NB4 (cell line): ENCODE measurements at regions not wholly inside any gene's neighbourhood (a gene's known extent, or its start where the extent isn't known, plus 50 kb on each side); places are given as distances from the start of the nearest gene placed in this dataset.

Source experiments
- DNase-seq: peaks from one replicate; pipeline ENCODE4 v3.0.0; 2010; ENCODE audit warnings: low read depth
- H3K4me3 ChIP-seq: one replicate; pipeline ENCODE4 v1.5.1; 2011; ENCODE audit warnings: mild to moderate bottlenecking, low read depth, low read length, moderate library complexity
- CTCF ChIP-seq: IDR thresholded peaks from one replicate; pipeline ENCODE4 v1.5.1; 2012; ENCODE audit warnings: low read depth, low read length
- MAX ChIP-seq: IDR thresholded peaks from 2 replicates; pipeline ENCODE4 v1.6.1; 2011; ENCODE audit warnings: low read depth, low read length
- MYC ChIP-seq: IDR thresholded peaks from 2 replicates; pipeline ENCODE4 v1.6.1; 2011; ENCODE audit warnings: low read depth, low read length
- POLR2A ChIP-seq: IDR thresholded peaks from 2 replicates; pipeline ENCODE4 v1.6.1; 2011; ENCODE audit warnings: mild to moderate bottlenecking; ENCODE audit not compliant: insufficient read length; ENCODE audit errors: extremely low read depth

GRCh38 chr9:87067426-87067825 lies 120.1 kb upstream of the GAS1 start:
- no peak for TF ChIP-seq CTCF
- no peak for TF ChIP-seq MAX
- TF ChIP-seq POLR2A, result no peak
- TF ChIP-seq MYC, result no peak
- no peak overlapping the region for H3K4me3 ChIP-seq
- no peak for DNase-seq

- no peak overlapping the region for H3K4me3 ChIP-seq
- DNase-seq, result no peak
- no peak for TF ChIP-seq MAX
- no peak for TF ChIP-seq MYC
- no peak for TF ChIP-seq CTCF
- TF ChIP-seq POLR2A, result no peak
These were observed 121.0 kb upstream of the GAS1 start for GRCh38 chr9:87068177-87068840.

GRCh38 chr9:87069690-87070089 lies 122.4 kb upstream of the GAS1 start:
- no peak overlapping the region for H3K4me3 ChIP-seq
- DNase-seq, result no peak
- TF ChIP-seq CTCF (no peak), MAX (no peak), POLR2A (no peak)

GRCh38 chr9:87070336-87070735 lies 123.0 kb upstream of the GAS1 start:
- TF ChIP-seq MAX (no peak), MYC (no peak), POLR2A (no peak), CTCF (no peak)
- H3K4me3 ChIP-seq, result no peak overlapping the region
- no peak for DNase-seq

GRCh38 chr9:87071473-87071872 lies 124.2 kb upstream of the GAS1 start:
- no peak for DNase-seq
- TF ChIP-seq MAX, result no peak
- no peak for TF ChIP-seq MYC
- no peak overlapping the region for H3K4me3 ChIP-seq

GRCh38 chr9:87073692-87074091 lies 126.4 kb upstream of the GAS1 start:
- DNase-seq, result no peak
- TF ChIP-seq MAX (no peak), MYC (no peak), POLR2A (no peak), CTCF (no peak)
- H3K4me3 ChIP-seq, result no peak overlapping the region
